ENCODE measurements at regions not wholly inside any gene's neighbourhood (a gene's known extent, or its start where the extent isn't known, plus 50 kb on each side); places are given as distances from the start of the nearest gene placed in this dataset.
A peak's percentile ranks its signal among the peaks of the same experiment; 100 is the strongest.

DNA sequence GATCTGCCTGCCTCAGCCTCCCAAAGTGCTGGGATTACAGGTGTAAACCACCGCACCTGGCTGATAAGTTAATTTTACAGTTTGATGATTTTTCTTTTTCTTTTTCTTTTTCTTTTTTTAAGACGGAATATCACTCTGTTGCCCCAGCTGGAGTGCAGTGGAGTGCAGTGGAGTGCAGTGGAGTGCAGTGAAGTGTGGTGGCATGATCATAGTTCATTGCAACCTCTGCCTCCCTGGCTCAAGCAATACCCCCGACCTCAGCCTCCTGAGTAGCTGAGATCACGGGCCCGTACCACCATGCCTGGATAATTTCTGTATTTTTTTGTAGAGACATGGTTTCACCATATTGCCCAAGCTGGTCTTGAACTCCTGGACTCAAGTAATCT, 84.4 kb upstream of the CXADR start:
- no peak for ATAC-seq
- no peak for DNase-seq
- intact Hi-C loops (cut with micrococcal nuclease), result no loop called here

DNA sequence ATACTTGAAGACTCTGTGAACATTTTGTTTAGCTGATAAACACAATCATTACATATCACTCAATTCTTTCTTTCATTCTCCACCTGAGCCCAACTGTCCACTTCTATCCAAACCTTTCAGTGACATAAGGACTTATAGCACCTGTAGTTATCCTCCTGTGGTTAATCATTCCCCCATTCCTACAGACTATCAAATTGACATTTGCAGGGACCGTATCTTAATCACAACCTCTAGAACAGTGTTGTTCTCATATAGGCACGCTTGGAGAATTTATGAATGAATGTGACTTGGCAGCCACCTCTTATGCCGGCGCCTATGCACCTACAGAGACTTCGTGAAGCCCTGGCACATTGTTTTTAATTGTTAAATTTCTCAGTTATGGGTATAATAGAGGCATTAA, 83.9 kb upstream of the CXADR start:
- DNase-seq (no peak), ATAC-seq (no peak)
- intact Hi-C loops (cut with micrococcal nuclease), result no loop called here

DNA sequence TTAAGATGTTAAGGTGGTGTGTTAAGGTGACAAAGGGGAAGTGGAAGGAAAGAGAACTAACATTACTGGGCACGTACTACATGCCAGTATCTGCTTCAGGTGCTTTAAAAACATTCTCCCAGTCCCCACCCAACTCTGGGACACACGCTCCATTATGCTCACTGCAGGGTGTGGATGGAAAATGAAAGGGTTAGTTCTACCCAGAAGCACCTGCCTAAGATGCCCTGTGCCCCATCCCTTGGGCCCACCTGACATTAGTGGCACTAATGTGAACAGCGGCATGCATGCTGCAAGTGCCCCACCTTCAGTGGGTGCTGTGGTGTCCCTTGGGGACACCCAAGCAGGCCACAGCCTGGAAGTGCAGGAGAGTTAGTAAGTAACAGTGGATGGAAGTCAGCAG, 82.9 kb upstream of the CXADR start:
- intact Hi-C loops (cut with micrococcal nuclease), result no loop called here
- ATAC-seq (no peak), DNase-seq (no peak)

DNA sequence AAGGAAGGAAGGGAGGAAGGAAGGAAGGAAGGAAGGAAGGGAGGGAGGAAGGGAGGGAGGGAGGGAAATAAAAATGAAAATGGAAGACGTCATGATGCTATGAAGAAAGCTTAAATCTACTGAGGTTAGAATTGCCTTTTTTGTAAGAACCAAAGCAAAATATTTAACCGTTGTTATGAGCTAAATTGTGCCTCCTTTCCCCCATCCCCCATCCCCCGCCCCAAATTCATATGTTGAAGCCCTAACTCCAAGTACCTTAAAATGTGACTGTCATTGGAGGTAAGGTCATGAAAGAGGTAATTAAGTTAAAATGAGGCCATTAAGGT, 80.1 kb upstream of the CXADR start:
- no peak for DNase-seq
- intact Hi-C loops (cut with micrococcal nuclease), result no loop called here
- ATAC-seq, result no peak

DNA sequence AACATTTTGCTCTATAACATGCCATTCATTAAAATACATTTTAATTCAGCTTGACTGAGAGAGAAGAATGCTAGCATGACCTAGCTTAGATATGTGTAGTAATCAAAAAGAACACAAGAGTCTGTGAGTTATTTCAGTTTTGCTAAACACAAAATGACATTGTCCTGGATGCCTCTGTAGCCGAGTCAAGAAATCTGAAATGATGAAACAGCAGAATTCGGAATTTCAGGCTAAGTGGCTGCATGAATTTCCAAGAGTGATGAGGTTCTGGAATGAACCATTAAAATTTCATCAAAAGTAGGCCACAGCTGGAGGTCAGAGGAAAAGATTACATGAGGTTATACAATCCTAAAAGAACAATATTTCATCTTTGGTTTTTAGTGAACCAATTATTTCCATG, 79.1 kb upstream of the CXADR start:
- DNase-seq (no peak), ATAC-seq (no peak)
- intact Hi-C loops (cut with micrococcal nuclease), result no loop called here

DNA sequence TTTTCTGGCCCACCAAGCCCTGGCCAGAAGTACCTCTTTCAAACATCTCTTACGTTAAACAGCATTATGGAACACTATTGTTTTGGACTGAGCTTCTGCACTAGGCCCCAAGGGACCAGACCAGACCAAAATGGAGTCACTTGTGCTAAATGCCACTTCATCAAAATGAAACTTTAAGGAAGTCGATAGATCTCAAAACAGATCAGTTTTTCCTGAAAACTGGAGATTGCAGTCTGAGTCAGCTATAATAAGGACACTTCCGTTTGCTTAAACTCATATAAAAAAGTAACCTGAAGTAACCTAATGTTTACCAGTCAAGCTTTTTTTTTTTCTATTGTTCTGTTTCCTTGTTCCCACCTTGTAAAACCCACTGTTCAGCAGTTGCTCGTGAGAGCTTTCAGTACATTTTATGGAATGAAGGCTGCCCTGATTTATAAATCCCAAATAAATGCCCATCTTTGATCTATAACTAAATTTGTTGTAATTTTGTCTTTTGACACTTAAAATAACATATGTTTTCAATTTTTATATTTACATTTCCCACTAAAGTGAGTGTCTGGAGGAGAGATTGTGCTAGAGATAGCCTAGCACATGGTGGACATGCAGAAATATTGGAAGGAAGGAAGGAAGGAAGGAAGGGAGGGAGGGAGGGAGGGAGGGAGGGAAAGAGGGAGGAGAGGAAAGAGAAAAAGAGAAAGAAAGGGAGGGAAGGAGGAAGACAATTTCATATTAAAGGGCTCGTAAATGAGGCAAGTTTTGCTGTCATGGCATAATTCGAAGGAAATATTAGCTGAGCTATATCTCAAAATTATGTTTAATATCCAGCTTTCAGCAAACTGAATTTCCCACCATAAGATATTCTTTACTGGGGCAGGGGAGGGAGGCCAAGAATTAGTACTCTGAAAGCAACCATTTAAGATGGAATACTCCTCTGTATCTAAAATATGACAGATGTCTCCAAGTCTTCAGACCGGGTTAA, 77.0 kb upstream of the CXADR start:
- intact Hi-C loops (cut with micrococcal nuclease), result no loop called here
- no peak for ATAC-seq
- DNase-seq, result no peak

DNA sequence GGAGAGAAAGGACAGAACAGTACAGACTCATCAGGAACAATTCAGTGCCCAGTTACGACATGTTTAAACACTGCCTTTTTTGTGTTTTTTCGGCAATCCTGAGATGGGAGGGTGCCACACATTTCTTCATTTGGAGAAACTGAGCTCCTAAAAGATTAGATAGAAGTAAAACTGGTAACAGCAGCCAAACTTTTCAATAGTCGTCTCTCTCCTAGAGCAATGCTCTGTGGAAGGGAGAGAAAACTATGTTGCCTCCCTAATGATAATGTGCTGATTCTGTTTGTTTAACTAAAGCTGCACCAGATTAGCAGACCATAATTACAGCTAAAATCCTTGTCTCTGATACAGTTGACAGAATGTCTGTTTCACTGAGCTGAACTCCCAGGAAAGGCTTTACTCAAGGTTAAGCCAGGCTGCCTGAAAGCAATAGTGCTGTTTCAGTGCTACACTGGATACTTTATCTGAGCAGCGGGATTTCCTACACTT, 76.2 kb upstream of the CXADR start:
- ATAC-seq (peak; percentile 43), DNase-seq (no peak)
- intact Hi-C loops (cut with micrococcal nuclease), result no loop called here

DNA sequence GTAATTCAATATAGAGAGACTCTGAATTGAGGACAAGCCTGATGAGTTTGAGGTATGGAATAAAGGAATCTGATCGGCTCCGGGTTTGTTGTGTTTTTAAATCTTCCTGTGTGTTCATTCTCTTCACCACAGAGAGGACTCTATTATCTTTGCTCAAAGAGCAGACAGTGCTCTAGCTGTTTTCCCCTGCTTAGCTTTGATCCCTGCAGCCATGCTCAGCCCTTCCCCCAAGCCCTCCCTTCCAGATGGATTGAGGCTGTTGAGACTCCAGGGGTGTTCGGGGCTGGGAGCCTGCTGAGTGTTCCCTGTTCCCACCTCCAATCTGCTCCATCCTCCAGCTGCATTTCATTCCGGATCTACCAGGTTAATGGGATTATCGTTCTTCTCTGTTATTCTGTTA, 74.2 kb upstream of the CXADR start:
- no peak for DNase-seq
- intact Hi-C loops (cut with micrococcal nuclease), result no loop called here
- ATAC-seq, result no peak

DNA sequence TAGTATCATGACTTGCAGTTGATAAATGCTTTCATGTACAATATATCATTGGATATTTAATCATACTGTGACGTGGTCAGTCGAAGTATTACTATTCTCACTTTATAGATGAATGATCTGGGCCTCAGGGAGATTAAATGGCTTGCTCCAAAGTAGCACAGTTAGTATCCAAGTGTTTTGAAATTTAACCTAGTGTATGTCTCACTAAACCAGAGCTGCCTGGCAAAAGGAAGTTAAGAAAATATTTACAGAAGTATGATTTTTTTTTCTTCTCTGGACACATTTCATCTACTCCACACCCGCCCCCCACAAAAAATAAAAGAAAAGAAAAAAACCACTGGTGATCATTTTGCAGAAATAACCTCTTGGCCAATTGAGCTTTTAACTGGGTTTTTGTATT, 71.9 kb upstream of the CXADR start:
- no peak for DNase-seq
- intact Hi-C loops (cut with micrococcal nuclease), result no loop called here
- ATAC-seq, result no peak

DNA sequence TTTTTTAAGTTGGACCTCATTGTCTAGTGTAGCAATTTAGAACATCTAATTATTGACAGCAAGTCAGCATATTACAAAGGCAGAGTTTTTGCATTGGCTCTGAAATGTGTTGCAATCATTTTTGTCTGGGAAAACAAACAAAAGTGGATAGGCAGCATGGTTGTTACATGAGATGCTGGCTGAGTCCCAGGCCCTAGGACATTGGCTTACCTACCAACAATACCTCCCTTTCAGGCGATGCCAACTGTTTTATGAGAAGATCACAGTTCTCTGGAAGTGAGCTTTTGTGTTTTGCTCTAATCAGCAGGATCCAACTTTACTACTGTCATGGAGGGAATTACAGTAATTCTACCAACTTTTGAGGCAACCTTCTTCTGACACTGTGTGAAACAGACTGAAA, 71.5 kb upstream of the CXADR start:
- DNase-seq (no peak), ATAC-seq (no peak)
- intact Hi-C loops (cut with micrococcal nuclease), result no loop called here

DNA sequence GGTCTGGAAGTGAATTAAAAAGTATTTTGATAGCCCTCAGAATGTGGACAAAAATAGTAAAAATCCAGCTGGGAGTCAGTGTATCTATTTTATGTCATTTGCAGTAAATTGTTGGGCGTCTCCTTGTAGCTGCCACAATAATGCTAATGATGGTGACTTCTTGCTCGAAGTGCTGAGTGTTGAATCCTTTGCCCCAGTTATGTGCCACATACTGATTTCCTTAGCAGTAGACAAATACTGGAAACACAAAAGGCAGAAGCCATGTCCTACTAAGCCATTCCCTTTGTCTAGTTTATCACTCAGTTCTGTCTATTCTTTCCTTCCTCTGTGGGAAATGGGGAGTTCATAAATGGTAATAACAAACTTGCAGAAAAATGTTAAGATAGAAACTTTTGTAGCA, 70.7 kb upstream of the CXADR start:
- no peak for DNase-seq
- intact Hi-C loops (cut with micrococcal nuclease), result no loop called here
- no peak for ATAC-seq

DNA sequence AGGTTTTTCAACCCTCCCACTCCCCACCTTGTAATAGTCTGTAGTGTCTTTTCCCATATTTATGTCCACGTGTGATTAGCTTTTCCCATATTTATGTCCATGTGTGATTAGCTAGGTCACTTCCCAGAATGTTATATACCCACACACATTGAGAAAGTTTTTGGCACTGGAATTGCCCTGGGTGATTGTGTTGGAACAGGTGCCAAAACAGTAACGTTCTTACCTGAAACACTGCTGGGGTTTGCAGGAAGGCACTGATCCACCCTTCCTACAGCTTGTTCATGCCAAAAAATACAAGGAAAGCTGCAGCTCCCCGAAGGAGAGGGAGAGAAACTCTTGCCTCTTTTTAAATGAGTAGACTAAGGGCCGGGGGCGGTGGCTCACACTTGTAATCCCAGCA, 68.0 kb upstream of the CXADR start:
- no peak for ATAC-seq
- intact Hi-C loops (cut with micrococcal nuclease), result no loop called here

DNA sequence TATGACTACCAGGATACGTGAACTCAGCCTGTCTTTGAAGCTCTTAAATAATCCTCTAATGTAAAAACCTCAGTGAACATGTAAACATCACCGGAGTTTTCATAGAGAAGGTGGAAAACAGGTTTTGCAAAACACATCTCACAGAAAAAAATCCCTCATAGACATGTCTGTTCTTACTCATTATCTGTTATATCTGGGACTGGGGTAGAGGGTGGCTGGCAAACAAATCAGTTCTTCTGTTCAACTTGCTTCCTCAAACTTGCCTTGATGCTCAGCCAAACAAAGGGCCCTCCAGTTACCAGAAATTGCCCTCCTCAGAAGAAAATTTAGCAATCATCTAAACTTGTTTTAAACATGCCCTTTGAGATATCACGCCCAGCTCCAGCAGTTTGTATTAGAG, 66.1 kb upstream of the CXADR start:
- intact Hi-C loops (cut with micrococcal nuclease), result no loop called here
- DNase-seq (no peak), ATAC-seq (no peak)

More for the DNA sequence above, 68.0 kb upstream of the CXADR start:
- no peak for DNase-seq

DNA sequence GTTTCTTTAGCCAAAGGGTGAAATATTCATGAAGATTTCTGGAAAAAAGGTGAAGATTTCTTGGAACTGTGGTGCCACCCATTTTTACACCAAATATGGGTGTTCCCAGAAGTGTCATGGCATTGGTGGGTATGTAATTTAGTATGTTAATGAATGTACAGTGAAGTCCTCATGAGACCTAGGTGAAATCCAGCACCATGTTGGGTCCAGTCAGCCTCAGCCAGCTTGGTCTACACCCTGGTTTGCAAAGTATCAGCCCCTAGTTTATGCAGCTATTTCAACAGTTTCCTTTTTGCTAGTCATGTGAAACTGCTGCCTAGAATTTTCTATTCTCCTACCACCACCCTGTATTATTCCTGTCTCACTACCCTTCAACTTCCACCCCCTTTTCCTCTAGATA, 63.1 kb upstream of the CXADR start:
- no peak for ATAC-seq
- no peak for DNase-seq
- intact Hi-C loops (cut with micrococcal nuclease), result no loop called here

DNA sequence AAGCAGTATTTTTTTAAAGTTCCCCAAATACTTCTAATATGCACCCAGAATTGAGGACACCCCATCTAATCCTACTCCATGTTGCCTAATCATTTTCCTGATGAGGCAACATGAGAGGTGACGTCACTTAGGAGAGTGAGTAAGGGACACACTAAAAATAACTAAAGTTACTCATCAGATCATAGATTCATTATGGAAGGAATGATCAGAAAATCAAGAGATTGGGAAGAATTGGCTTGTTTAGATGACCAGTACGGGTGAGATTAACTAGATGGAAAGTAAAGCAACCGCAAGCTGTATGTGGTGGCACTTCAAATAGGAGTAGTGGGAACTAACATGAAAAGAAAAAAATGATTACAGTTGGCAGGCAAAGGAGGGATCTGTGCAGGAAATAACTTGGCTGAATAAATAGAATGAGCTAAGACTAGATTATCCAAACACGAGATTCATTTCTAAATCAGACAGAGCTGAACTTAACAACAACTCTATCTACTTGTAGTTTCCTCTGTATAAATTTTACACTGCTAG, 61.4 kb upstream of the CXADR start:
- no peak for DNase-seq
- intact Hi-C loops (cut with micrococcal nuclease), result no loop called here
- peak; percentile 74 for ATAC-seq

DNA sequence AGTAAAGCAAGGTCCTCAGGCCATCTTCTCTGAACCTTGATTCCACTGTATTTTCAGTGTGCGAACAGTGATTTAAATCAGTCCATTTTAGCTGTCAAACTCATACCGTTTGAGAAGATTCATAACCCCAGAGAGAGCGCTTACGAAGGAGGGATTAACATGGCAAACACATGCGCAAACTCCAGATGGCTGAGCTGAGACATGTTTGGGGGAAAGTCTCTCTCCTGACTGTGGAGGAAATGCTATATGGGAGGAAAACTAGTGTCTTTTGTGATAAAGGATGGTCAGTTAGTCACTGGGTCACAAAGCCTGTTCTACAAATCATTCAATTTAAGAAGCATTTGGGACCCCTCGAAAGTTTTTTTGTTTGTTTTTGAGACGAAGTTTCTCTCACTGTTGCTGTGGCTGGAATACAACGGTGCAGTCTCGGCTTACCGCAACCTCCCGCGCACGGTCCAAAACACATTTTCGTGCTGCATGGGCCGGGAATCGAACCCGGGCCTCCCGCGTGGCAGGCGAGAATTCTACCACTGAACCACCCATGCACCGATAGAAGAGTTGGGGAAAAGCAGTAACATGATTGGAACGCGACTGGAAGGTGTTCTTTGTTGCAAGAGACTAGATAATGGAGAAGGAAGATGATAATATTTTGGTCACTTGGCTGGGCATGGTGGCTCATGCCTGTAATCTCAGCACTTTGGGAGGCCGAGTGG, 58.4 kb upstream of the CXADR start:
- DNase-seq (peak; percentile 46), ATAC-seq (peak; percentile 71)
- intact Hi-C loops (cut with micrococcal nuclease), result no loop called here

DNA sequence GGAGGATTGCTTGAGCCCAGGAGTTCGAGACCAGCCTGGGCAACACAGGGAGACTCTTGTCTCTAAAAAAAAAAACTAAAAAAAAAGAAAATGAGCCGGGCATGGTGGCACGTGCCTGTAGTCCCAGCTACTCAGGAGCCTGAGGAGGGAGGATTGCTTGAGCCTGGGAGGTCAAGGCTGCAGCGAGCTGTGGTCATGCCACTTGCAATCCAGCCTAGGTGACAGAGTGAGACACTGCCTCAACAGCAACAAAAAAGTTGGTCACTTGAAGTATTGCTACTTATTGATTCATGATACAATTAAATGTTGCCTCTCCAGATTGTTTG, 57.9 kb upstream of the CXADR start:
- intact Hi-C loops (cut with micrococcal nuclease), result no loop called here
- ATAC-seq, result no peak

DNA sequence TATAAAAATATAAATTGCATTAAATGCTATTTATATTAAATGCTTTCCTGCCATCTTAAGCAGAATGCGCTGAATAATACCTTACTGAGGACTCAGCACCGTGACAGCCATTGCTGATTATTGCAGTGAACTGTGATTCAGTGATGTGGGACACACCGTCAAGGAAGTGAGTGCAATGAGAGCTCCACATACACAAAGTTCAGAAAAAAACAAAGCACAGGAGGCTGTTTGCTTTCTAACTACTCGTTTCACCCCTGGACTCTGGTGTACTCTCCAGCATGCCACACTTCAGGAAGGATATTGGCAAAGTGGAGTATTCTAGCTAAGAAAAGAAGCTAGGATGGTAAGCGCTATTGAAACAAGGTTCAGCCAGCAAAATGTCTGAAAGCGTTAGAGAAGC, 57.4 kb upstream of the CXADR start:
- intact Hi-C loops (cut with micrococcal nuclease), result no loop called here
- ATAC-seq (no peak), DNase-seq (no peak)

More for the DNA sequence above, 57.9 kb upstream of the CXADR start:
- DNase-seq, result no peak

DNA sequence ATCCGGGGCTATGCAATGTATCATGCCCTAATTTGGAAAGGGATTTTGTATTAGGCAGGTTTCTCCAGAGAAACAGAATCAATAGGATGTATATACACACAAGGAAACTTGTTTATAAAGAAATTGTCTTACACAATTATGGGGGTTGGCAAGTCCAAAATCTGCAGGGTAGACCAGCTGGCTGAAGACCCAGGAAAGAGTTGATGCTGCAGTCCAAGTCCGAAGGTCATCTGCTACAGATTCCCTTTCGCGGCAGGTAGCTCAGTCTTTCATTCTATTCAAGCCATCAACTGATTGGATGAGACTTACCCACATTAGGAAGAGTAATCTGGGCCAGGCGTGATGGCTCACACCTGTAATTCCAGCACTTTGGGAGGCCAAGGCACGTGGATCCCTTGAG, 54.6 kb upstream of the CXADR start:
- intact Hi-C loops (cut with micrococcal nuclease), result no loop called here
- DNase-seq (no peak), ATAC-seq (no peak)

DNA sequence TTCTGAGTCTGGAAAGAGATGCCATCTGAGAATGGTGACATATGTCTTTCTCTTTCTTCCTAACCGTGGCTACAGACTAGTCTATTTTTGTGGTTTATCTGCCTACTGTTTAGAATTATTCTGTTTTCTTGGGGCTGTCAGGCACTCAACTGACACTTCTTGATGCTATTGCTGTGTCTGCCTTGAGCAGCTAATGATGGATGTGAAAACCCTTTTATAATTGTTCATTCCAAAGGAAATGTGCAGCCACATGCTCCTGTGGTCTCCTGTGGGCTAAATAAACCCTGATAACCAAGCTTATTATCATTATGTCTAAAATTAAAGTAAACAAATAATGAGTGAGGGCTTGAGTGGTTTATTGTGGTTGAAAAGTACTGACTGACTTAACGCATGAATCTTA, 52.7 kb upstream of the CXADR start:
- ATAC-seq (peak; percentile 29), DNase-seq (no peak)
- intact Hi-C loops (cut with micrococcal nuclease), result loop anchor here (2.0 kb wide), 1 partner anchor 35 kb away; no protein-coding TSS in a partner anchor

DNA sequence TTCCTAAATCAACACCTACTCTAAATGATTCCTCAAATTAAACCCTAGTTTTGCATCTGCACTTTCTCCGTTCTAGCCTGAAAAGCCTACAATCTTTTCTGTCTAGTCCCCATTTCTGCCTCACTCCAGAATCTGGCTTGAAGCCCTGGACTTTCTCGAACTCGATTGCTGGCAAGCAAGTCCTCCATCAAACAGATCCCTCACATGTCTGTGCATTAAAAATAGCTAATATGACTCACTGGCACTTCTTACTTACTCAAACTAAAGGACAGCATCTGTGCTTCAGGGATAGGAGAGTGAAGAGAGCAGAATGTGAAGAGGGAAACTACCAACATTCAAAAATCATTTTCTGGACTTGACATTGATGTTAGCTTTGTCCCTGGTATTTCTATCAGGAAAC, 51.8 kb upstream of the CXADR start:
- DNase-seq, result no peak
- ATAC-seq, result peak; percentile 98
- intact Hi-C loops (cut with micrococcal nuclease), result loop anchor here (2.0 kb wide), 1 partner anchor 36 kb away; no protein-coding TSS in a partner anchor

Measured in left ventricle myocardium superior (tissue), 1 donor.